WI38 (cell line): ENCODE measurements at regions not wholly inside any gene's neighbourhood (a gene's known extent, or its start where the extent isn't known, plus 50 kb on each side); places are given as distances from the start of the nearest gene placed in this dataset.

Experiments
- H3K4me3 ChIP-seq: 2 replicates; pipeline ENCODE4 v1.5.1; 2011; ENCODE audit warnings: low read depth, mild to moderate bottlenecking, control low read depth, low read length
- TF ChIP-seq, protein P1 (sequence below): IDR thresholded peaks from 2 replicates; pipeline ENCODE4 v1.5.1; 2012; ENCODE audit warnings: low read depth, mild to moderate bottlenecking, control low read depth, low read length

DNA sequence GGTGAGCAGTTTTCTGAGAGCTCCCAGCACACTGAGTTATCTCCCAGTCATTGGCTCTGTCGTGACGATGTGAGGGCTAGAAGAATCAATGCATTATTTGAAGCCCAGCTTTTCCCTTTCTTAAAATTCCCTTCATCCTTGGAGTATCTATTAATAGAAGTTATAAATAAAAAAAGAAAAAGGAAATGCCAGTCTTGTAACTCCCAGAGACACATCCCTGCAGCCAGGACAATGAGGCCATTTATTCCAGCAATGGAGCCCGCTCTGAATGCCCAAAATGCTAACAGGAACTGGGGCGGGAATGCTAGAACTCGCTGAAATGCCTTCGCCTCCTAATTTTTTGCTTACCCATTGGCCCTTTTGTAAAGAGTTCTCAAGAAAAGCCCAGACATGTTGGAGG is 305.8 kb downstream of the TFAP2C start:
- TF ChIP-seq, protein P1, sequence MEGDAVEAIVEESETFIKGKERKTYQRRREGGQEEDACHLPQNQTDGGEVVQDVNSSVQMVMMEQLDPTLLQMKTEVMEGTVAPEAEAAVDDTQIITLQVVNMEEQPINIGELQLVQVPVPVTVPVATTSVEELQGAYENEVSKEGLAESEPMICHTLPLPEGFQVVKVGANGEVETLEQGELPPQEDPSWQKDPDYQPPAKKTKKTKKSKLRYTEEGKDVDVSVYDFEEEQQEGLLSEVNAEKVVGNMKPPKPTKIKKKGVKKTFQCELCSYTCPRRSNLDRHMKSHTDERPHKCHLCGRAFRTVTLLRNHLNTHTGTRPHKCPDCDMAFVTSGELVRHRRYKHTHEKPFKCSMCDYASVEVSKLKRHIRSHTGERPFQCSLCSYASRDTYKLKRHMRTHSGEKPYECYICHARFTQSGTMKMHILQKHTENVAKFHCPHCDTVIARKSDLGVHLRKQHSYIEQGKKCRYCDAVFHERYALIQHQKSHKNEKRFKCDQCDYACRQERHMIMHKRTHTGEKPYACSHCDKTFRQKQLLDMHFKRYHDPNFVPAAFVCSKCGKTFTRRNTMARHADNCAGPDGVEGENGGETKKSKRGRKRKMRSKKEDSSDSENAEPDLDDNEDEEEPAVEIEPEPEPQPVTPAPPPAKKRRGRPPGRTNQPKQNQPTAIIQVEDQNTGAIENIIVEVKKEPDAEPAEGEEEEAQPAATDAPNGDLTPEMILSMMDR = no peak

DNA sequence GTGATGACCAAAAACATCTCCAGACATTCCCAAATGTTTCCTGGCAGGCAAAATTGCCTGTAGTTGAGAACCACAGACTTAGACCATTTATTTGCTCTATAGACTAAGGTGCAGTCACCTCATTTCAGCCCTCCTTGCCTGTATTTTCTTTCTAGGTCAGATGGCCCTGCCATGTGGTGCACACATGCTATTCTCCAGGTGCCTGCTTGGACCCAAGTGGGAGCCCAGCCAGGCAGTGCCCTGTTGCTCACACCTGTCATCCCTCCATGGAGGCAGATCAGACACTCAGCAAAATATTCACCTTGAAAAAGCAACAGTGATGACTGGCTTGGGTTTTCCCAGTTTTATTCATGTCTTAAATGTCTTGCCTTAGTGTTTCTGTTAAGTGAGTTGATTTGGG is 311.4 kb downstream of the TFAP2C start:
- TF ChIP-seq, protein P1 = no peak

More for the DNA sequence above, 305.8 kb downstream of the TFAP2C start:
- no peak overlapping the region for H3K4me3 ChIP-seq

DNA sequence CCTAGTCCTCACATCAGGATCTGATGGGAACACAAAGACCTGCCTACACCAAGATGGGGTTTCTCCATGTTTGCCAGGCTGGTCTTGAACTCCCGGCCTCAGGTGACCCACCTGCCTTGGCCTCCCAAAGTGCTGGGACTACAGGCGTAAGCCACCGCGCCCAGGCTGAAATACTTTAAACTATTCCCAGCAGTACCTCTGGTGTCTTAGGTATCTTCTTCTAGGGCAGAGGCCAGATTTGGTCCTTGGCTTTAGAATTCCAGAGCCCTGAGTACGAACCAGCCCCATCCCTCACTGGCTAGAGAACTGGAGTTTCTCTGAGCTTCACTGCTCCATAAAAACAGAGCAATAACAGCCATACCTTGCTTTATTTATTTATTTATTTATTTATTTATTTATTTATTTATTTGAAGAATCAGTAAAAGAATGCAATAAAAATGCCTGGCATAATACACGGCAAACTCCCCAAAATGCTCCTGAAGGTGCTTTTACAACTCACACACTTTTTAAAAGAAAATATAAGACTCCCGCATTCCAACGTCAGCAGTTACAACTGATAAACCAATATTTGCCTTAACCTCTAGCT is 312.1 kb downstream of the TFAP2C start:
- no peak overlapping the region for H3K4me3 ChIP-seq
- TF ChIP-seq, protein P1 = no peak

More for the DNA sequence above, 311.4 kb downstream of the TFAP2C start:
- H3K4me3 ChIP-seq = no peak overlapping the region

DNA sequence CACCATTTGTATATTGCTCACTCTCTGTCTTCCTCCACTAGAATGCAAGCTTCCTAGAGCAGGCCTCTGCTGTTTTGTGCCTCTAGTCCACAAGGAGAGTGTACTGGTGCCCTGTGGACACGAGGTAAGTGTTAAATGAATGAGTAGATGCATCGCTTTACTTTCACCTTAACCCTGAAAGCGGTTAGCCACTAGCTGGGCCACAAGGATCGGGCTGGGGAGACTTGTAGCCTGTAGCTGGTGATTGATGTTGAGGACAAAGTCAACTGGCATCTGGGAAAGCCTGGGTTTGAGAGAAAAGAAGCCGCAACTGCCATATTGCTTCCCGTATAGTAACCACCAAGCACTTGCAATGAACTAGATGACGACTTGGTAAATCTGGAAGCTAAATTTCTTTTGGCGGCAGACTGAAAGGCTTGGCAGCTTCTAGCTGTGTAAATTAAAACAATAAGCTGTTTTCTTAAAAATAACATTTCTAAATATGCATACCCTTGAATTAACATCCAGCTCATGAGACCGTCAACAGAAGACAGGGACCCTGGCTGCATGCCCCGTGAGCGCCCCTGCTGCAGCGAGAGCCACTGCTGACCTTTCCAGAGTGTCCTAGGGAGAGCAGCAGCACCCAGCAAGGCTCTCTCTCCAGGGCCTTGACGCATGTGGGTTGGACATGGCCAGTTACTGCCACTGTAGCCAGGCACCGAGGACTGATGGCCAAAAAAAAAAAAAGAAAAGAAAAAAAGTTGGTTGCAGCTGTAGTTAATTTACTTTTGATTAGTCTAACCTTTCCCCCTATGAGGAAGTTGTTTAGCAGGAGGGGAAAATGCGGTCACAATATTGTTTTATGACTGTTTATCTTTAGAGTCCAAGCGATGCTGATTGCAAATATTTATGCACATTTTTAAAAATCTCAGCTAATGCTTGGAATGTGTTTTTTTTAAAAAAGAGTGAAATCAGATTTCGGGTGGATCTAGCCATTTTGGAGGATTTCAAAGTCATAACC is 315.1 kb downstream of the TFAP2C start:
- H3K4me3 ChIP-seq = no peak overlapping the region
- TF ChIP-seq, protein P1 = no peak

- TF ChIP-seq, protein P1 = no peak
- H3K4me3 ChIP-seq = no peak overlapping the region
These were observed 316.0 kb downstream of the TFAP2C start for GRCh38 chr20:56945057-56945456.

GRCh38 chr20:56945901-56946300 is 316.8 kb downstream of the TFAP2C start:
- H3K4me3 ChIP-seq = no peak overlapping the region

More at GRCh38 chr20:56945901-56946300, 316.8 kb downstream of the TFAP2C start:
- TF ChIP-seq, protein P1 = no peak
